Brain microvascular endothelial cell (primary cell): ENCODE measurements at regions not wholly inside any gene's neighbourhood (a gene's known extent, or its start where the extent isn't known, plus 50 kb on each side); places are given as distances from the start of the nearest gene placed in this dataset.
"Not testable (repeated sequence)": the region's sequence is repeated elsewhere in the genome, so short reads cannot be mapped to it uniquely, and the experiment has no call there.

Experiments
- DNase-seq: peaks from one replicate; pipeline ENCODE4 v3.0.0-alpha.2; 2020
- H3K27ac ChIP-seq: fragments of 250-450 bp; sonication (Bioruptor Pico); 2 replicates; pipeline ENCODE4 v1.5.1; 2020; ENCODE audit warnings: mild to moderate bottlenecking, moderate library complexity
- H3K27me3 ChIP-seq: fragments of 250-450 bp; sonication (Bioruptor Pico); replicated peaks from 2 replicates; pipeline ENCODE4 v1.5.1; 2020; ENCODE audit warnings: mild to moderate bottlenecking
- H3K36me3 ChIP-seq: fragments of 250-450 bp; sonication (Bioruptor Pico); replicated peaks from 2 replicates; pipeline ENCODE4 v1.5.1; 2020; ENCODE audit warnings: mild to moderate bottlenecking
- H3K4me3 ChIP-seq: 2 replicates; pipeline ENCODE4 v1.5.1; 2011; ENCODE audit warnings: low read depth, mild to moderate bottlenecking, control low read depth, low read length, moderate library complexity
- in situ Hi-C: cut with HindIII; loops from 2 replicates; pipeline ENCODE4 v1.10.0; 2017; ENCODE audit warnings: low sequenced_read_pairs, low pct_ligation_motif_present
- TF ChIP-seq, protein P1 (sequence below): IDR thresholded peaks from 2 replicates; pipeline ENCODE4 v1.5.1; 2011; ENCODE audit warnings: low read depth, mild to moderate bottlenecking, moderate library complexity, low read length, control low read depth, inconsistent platforms; ENCODE audit errors: missing control alignments

DNA sequence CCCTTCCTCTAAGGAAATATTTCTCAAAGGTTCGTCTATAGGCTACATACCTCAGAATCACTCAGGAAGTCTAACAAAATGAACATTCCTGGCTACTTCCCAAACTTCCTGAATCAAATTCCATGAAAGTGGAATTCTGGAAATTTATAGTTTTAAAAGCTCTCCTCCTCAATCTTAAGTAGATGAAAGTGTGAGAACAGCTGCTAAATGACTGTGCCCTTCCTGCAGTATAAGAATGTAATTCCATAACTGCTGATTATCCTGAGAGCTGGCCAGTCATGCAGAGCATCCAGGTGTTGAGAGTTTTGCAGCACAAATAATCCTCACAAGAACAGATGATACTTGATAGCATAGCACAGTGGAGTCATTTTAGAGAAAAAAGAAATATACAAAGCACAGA is 265.0 kb downstream of the KCNJ3 start:
- no peaks in the 10 kb centered on the region for H3K36me3 ChIP-seq
- in situ Hi-C loops = no loop called here
- TF ChIP-seq, protein P1, sequence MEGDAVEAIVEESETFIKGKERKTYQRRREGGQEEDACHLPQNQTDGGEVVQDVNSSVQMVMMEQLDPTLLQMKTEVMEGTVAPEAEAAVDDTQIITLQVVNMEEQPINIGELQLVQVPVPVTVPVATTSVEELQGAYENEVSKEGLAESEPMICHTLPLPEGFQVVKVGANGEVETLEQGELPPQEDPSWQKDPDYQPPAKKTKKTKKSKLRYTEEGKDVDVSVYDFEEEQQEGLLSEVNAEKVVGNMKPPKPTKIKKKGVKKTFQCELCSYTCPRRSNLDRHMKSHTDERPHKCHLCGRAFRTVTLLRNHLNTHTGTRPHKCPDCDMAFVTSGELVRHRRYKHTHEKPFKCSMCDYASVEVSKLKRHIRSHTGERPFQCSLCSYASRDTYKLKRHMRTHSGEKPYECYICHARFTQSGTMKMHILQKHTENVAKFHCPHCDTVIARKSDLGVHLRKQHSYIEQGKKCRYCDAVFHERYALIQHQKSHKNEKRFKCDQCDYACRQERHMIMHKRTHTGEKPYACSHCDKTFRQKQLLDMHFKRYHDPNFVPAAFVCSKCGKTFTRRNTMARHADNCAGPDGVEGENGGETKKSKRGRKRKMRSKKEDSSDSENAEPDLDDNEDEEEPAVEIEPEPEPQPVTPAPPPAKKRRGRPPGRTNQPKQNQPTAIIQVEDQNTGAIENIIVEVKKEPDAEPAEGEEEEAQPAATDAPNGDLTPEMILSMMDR = no peak

DNA sequence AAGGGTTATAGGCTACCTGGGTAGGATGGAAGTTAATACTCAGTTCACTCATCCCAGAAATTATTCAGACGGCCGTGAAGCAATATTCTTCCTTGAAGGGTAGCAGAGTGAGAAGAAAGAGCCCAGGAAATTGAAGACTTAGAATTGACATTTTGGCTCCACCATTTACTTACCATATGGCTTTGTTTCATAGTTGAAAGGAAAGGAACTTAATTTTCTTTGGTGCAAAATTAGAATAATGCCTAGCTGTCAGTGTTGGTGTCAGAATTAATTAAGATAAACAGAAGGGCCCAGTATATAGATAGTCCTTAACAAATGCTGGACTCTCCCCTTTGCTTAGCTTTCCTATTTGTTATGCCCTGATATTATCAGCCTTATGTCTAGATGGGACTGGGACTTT is 263.2 kb downstream of the KCNJ3 start:
- TF ChIP-seq, protein P1 = no peak
- H3K36me3 ChIP-seq = no peaks in the 10 kb centered on the region
- no peak overlapping the region for H3K4me3 ChIP-seq
- H3K27me3 ChIP-seq = no peaks in the 10 kb centered on the region
- H3K27ac ChIP-seq = no peak overlapping the region
- in situ Hi-C loops = no loop called here
- no peak for DNase-seq

More for the DNA sequence above, 265.0 kb downstream of the KCNJ3 start:
- H3K27me3 ChIP-seq = no peaks in the 10 kb centered on the region
- no peak for DNase-seq
- H3K27ac ChIP-seq = no peak overlapping the region
- H3K4me3 ChIP-seq = no peak overlapping the region

DNA sequence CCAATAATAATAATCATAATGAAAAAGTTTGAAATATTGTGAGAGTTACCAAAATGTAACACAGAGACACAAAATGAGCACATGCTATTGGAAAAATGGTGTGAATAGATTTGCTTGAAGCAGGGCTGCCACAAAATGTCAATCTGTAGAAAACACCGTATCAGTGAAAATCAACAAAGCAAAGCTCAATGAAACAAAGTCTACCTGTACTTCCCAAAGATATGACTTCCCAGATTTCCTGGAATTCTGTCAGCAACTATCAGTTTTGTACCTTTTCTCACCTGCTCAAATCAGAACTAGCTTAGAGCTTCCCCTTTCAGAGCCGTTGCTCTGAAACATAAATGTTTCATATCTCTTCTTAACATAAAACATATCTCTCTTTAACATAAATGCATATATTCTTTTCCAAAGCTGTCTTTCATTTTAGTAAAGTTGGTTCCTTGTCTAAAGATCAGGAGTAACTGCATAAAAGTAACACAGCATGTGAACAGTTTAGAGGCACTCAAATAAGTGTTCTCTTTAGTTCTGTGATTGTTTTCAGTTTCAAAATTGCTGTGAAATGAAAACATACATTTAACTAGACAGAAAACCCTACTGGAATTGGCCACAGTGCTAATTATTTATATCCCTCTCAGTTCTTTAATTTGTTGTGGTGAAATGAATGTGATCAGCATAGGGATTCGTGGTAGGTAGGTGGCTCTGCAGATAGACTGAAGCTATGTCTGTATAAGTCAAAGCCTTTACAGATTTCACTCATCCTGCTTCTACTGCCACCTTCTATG is 262.5 kb downstream of the KCNJ3 start:
- Histone ChIP-seq H3K36me3 (no peaks in the 10 kb centered on the region), H3K4me3 (no peak overlapping the region), H3K27ac (no peak overlapping the region), H3K27me3 (no peaks in the 10 kb centered on the region)
- DNase-seq = no peak
- in situ Hi-C loops = no loop called here
- TF ChIP-seq, protein P1 = no peak

DNA sequence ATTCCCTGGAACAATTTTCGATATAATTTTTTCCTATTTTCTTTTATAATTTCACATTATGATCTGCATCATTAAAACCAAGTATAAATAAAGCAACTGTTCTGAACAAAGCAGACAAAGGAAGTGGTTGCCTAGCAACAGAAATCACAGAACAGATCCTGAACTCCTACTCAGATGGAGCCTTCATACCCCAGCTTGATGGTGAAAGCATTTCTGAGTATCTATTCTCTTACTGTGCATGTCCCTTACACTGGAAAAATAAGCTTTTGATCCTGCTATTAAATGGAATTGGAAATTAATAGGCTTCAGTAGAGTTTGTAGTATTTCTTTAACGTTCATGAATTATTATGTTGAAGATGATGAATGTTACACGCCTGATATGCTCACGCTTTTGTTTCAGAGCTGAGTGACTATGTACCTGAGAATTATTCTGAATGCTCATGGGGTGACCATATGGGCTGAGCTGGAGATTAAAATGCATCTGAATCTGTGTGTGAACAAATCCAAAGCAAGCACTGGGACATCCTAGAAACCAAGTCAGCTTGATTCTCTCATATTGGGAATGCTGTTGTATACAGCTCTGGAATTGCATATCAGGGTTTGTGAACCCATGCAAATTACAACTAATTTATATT is 254.0 kb downstream of the KCNJ3 start:
- Histone ChIP-seq H3K36me3 (no peaks in the 10 kb centered on the region), H3K27me3 (no peaks in the 10 kb centered on the region), H3K27ac (no peak overlapping the region), H3K4me3 (no peak overlapping the region)
- TF ChIP-seq, protein P1 = no peak
- in situ Hi-C loops = no loop called here
- DNase-seq = no peak

DNA sequence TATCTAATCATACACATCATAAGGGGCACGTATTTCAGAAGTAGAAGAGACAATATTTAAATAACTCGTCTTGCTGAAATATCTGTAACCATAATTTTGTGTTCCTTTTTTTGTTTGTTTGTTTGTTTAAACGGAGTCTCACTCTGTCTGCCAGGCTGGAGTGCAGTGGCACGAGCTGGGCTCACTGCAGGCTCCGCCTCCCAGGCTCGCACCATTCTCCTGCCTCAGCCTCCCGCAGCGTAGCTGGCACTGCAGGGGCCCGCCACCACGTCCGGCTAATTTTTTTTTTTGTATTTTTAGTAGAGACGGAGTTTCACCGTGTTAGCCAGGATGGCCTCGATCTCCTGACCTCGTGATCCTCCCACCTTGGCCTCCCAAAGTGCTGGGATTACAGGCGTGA is 248.9 kb downstream of the KCNJ3 start:
- H3K27me3 ChIP-seq, H3K27ac ChIP-seq, H3K4me3 ChIP-seq, DNase-seq, in situ Hi-C loops, H3K36me3 ChIP-seq: not testable (repeated sequence)

DNA sequence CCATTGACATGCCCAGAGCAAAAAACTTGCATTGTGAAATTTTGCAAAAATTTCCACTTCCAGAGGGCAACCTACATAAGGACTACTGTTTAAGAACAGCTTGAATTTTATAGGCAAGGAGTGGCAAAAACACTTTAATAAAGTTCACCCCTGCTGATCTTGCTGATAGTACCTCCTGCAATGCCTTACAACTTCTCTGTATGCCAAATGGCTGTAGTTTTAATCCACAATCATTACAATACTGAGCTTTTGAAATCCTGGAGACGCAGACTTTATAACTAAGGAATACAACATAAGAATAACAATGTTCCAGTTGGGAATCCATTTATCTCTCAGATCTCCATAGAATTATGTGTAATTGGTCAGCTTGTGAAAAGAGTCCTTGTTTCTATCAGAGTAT is 247.5 kb downstream of the KCNJ3 start:
- Histone ChIP-seq H3K27me3 (no peaks in the 10 kb centered on the region), H3K4me3 (no peak overlapping the region), H3K27ac (no peak overlapping the region), H3K36me3 (no peaks in the 10 kb centered on the region)
- no peak for DNase-seq
- TF ChIP-seq, protein P1 = no peak
- in situ Hi-C loops = no loop called here
